Muscle of leg (tissue), 3 donors: ENCODE measurements at regions not wholly inside any gene's neighbourhood (a gene's known extent, or its start where the extent isn't known, plus 50 kb on each side); places are given as distances from the start of the nearest gene placed in this dataset.
"Not testable (repeated sequence)": the region's sequence is repeated elsewhere in the genome, so short reads cannot be mapped to it uniquely, and the experiment has no call there.

Experiments used
- DNase-seq: peaks from one replicate; pipeline ENCODE4 v3.0.0; 2013
- H3K27ac ChIP-seq: one replicate; pipeline ENCODE4 v1.5.1; 2013; ENCODE audit warnings: mild to moderate bottlenecking, low read length, control low read depth
- H3K27me3 ChIP-seq: one replicate; pipeline ENCODE4 v1.6.1; 2013; ENCODE audit warnings: low read length; ENCODE audit not compliant: control insufficient read depth, insufficient read depth
- H3K36me3 ChIP-seq: one replicate; pipeline ENCODE4 v1.6.1; 2013; ENCODE audit warnings: low read length; ENCODE audit not compliant: control insufficient read depth, insufficient read depth
- H3K4me1 ChIP-seq: one replicate; pipeline ENCODE4 v1.6.1; 2013; ENCODE audit warnings: low read length; ENCODE audit not compliant: control insufficient read depth, insufficient read depth
- H3K4me3 ChIP-seq: one replicate; pipeline ENCODE4 v1.5.1; 2013; ENCODE audit warnings: low read length, control low read depth
- H3K9me3 ChIP-seq: replicated peaks from 2 replicates; pipeline ENCODE4 v1.6.1; 2013; ENCODE audit warnings: low read depth, low read length; ENCODE audit not compliant: control insufficient read depth
- whole genome bisulfite sequencing: methylation state at CpG from one replicate; pipeline ENCODE4 v1.1.5; 2013; ENCODE audit warnings: missing lambda C conversion rate; ENCODE audit not compliant: insufficient coverage; 5-methylcytosine and 5-hydroxymethylcytosine counted together

GRCh38 chr13:81109026-81109425, 768.1 kb upstream of the SPRY2 start:
- no CpG with 5 or more reads among the region's 1 CpG for WGBS
- Histone ChIP-seq H3K4me3 (no peak overlapping the region), H3K27ac (no peak overlapping the region), H3K36me3 (no peaks in the 10 kb centered on the region), H3K9me3 (no peaks in the 10 kb centered on the region), H3K4me1 (no peaks in the 10 kb centered on the region), H3K27me3 (no peaks in the 10 kb centered on the region)
- no peak for DNase-seq

GRCh38 chr13:81106348-81106747, 765.4 kb upstream of the SPRY2 start:
- no peak for DNase-seq
- H3K9me3 ChIP-seq, result no peaks in the 10 kb centered on the region
- H3K4me1 ChIP-seq, result no peaks in the 10 kb centered on the region
- H3K4me3 ChIP-seq, result no peak overlapping the region
- H3K36me3 ChIP-seq, result no peaks in the 10 kb centered on the region
- no peaks in the 10 kb centered on the region for H3K27me3 ChIP-seq
- WGBS, result no CpG with 5 or more reads among the region's 7 CpGs
- no peak overlapping the region for H3K27ac ChIP-seq

- Histone ChIP-seq H3K36me3 (no peaks in the 10 kb centered on the region), H3K9me3 (no peaks in the 10 kb centered on the region), H3K27ac (no peak overlapping the region), H3K4me1 (no peaks in the 10 kb centered on the region), H3K4me3 (no peak overlapping the region), H3K27me3 (no peaks in the 10 kb centered on the region)
- DNase-seq, result no peak
- WGBS, result no CpG with 5 or more reads among the region's 1 CpG
Observed at GRCh38 chr13:81104035-81104715, 763.2 kb upstream of the SPRY2 start.

GRCh38 chr13:81102066-81102465, 761.1 kb upstream of the SPRY2 start:
- H3K4me1 ChIP-seq, result not testable (repeated sequence)
- WGBS, result 93% methylated on average over 3 of the region's 27 CpGs

GRCh38 chr13:81089371-81090157, 748.6 kb upstream of the SPRY2 start:
- Histone ChIP-seq H3K9me3 (no peaks in the 10 kb centered on the region), H3K4me1 (peaks cover 2% of the 10 kb centered on the region), H3K4me3 (no peak overlapping the region), H3K36me3 (no peaks in the 10 kb centered on the region), H3K27me3 (no peaks in the 10 kb centered on the region), H3K27ac (peak overlapping the region; percentile 37)
- peak; percentile 88 for DNase-seq
- WGBS, result no CpG with 5 or more reads among the region's 4 CpGs

More at GRCh38 chr13:81102066-81102465, 761.1 kb upstream of the SPRY2 start:
- H3K9me3 ChIP-seq, H3K36me3 ChIP-seq, H3K4me3 ChIP-seq, H3K27me3 ChIP-seq, DNase-seq, H3K27ac ChIP-seq: not testable (repeated sequence)

- no CpG with 5 or more reads among the region's 2 CpGs for WGBS
- Histone ChIP-seq H3K4me3 (no peak overlapping the region), H3K27ac (no peak overlapping the region), H3K36me3 (no peaks in the 10 kb centered on the region), H3K27me3 (no peaks in the 10 kb centered on the region), H3K4me1 (no peaks in the 10 kb centered on the region), H3K9me3 (no peaks in the 10 kb centered on the region)
- DNase-seq, result peak; percentile 13
Observed at GRCh38 chr13:81080911-81081454, 740.1 kb upstream of the SPRY2 start.

GRCh38 chr13:81078048-81078447, 737.1 kb upstream of the SPRY2 start:
- Histone ChIP-seq H3K27ac (no peak overlapping the region), H3K4me1 (no peaks in the 10 kb centered on the region), H3K9me3 (no peaks in the 10 kb centered on the region), H3K4me3 (no peak overlapping the region), H3K27me3 (no peaks in the 10 kb centered on the region), H3K36me3 (no peaks in the 10 kb centered on the region)
- no peak for DNase-seq

- not testable (repeated sequence) for H3K36me3 ChIP-seq, H3K9me3 ChIP-seq, H3K4me3 ChIP-seq, H3K4me1 ChIP-seq, H3K27me3 ChIP-seq, DNase-seq, H3K27ac ChIP-seq
- WGBS, result 98% methylated on average over 8 of the region's 18 CpGs
Observed at GRCh38 chr13:81069822-81070221, 728.9 kb upstream of the SPRY2 start.

- Histone ChIP-seq H3K9me3 (no peaks in the 10 kb centered on the region), H3K27me3 (no peaks in the 10 kb centered on the region), H3K4me3 (no peak overlapping the region), H3K4me1 (no peaks in the 10 kb centered on the region), H3K36me3 (no peaks in the 10 kb centered on the region), H3K27ac (no peak overlapping the region)
- 0% methylated on average over 1 of the region's 1 CpG for WGBS
- no peak for DNase-seq
Observed at GRCh38 chr13:81058916-81059290, 718.0 kb upstream of the SPRY2 start.

GRCh38 chr13:81058211-81058915, 717.4 kb upstream of the SPRY2 start:
- WGBS, result no CpG with 5 or more reads among the region's 3 CpGs

More at GRCh38 chr13:81058211-81058915, 717.4 kb upstream of the SPRY2 start:
- H3K27ac ChIP-seq, result no peak overlapping the region
- no peaks in the 10 kb centered on the region for H3K27me3 ChIP-seq
- no peaks in the 10 kb centered on the region for H3K36me3 ChIP-seq
- no peaks in the 10 kb centered on the region for H3K4me1 ChIP-seq
- H3K4me3 ChIP-seq, result no peak overlapping the region
- DNase-seq, result no peak
- H3K9me3 ChIP-seq, result no peaks in the 10 kb centered on the region
